ENCODE measurements at regions not wholly inside any gene's neighbourhood (a gene's known extent, or its start where the extent isn't known, plus 50 kb on each side); places are given as distances from the start of the nearest gene placed in this dataset. TPM values are rescaled to one million over a fixed set of nuclear protein-coding genes. Genes with fewer than 3 reads are reported as not detected.

GRCh38 chrX:26286836-26287235 is 70.9 kb downstream of the MAGEB5 start:
- TF ChIP-seq POLR2AphosphoS5 (IDR thresholded peaks at IDR 0.05; ENCODE audit: insufficient read depth in 1 of 2, low read depth in 1 of 2) (no peak), POLR2A (IDR thresholded peaks at IDR 0.05) (no peak), CTCF (IDR thresholded peaks at IDR 0.05) (no peak)
- Histone ChIP-seq H3K4me1 (no peaks in the 10 kb centered on the region), H3K27ac (no peak overlapping the region), H3K4me3 (no peak overlapping the region), H3K27me3 (no peaks in the 10 kb centered on the region), H3K36me3 (no peaks in the 10 kb centered on the region), H3K9me3 (no peaks in the 10 kb centered on the region)
- intact Hi-C loops (cut with DNase I), result no loop called here
- no peak for DNase-seq (ENCODE audit: extremely low spot score in 2 of 2)

Small RNA genes in the stretch of these regions (small RNA-seq; reads per million reads assigned to genes)
- not detected for gene AC005345.1
- not detected for gene RF00019
- gene RNU1-142P, result not detected

Data from vagina (tissue), 2 donors.